ENCODE measurements at regions not wholly inside any gene's neighbourhood (a gene's known extent, or its start where the extent isn't known, plus 50 kb on each side); places are given as distances from the start of the nearest gene placed in this dataset.

DNA sequence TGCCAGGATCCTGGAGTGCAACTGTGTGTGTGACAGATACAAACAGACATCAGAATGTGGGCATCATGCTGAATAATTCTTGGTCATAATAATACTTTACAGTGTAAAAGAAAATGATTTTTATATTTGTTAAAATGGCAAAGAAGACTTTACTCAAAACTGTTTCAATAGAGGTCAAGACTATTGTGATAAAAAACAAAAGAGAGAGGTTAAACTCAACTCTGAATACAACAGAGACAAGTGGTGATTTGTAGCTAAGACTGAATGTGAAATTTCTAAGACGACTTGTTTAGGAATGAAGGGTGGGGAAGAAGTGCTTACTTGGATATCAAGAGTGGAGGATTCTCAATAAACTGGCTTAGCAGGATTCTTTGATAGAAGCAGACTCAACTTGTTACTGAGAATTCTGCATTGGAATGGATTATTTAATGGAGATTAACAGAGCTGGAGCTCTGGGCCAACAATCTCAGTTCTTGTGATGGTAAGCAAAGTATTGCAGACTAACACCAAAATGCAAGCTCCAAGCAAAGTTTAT lies 457.4 kb upstream of the CDH18 start:
- no peak for TF ChIP-seq EZH2 (IDR thresholded peaks at IDR 0.05; ENCODE audit: insufficient read depth, low read length)
- TF ChIP-seq, protein P1, sequence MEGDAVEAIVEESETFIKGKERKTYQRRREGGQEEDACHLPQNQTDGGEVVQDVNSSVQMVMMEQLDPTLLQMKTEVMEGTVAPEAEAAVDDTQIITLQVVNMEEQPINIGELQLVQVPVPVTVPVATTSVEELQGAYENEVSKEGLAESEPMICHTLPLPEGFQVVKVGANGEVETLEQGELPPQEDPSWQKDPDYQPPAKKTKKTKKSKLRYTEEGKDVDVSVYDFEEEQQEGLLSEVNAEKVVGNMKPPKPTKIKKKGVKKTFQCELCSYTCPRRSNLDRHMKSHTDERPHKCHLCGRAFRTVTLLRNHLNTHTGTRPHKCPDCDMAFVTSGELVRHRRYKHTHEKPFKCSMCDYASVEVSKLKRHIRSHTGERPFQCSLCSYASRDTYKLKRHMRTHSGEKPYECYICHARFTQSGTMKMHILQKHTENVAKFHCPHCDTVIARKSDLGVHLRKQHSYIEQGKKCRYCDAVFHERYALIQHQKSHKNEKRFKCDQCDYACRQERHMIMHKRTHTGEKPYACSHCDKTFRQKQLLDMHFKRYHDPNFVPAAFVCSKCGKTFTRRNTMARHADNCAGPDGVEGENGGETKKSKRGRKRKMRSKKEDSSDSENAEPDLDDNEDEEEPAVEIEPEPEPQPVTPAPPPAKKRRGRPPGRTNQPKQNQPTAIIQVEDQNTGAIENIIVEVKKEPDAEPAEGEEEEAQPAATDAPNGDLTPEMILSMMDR (IDR thresholded peaks at IDR 0.05; ENCODE audit: insufficient read depth, low read depth, low read length): no peak
